ENCODE measurements at regions not wholly inside any gene's neighbourhood (a gene's known extent, or its start where the extent isn't known, plus 50 kb on each side); places are given as distances from the start of the nearest gene placed in this dataset.

DNA sequence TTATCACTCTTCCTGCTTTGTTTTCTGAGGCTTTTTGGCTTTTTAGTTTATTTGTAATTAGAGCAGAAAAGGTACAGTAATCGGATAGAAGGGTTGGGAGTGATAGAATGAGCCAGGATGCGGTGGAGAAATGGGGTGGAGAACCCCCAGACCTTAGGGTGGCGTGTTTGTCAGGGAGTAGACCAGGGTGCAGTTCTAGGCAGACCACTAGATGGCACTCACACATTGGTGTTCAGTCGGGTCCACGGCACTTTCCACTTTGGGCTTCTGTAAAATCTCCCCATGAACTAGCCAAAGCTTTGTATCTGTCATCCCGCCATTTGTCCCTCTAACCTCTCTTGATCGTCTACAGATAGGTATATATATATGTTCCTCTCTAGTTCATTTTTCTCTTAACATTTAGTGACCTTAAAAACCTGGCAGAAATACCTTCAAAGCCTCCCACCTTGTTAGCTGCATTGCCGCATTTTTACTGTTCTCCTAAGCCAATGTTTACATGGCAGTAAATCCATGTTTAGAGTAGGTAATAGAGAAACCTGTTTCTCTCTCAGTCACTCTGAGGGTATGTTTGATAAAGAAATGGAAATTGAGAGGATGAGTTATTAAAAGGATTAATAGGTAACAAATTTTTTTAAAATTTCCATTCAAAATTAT lies 154.9 kb downstream of the TM9SF2 start:
- Histone ChIP-seq H3K36me3 (ENCODE audit: control insufficient read depth, insufficient read depth, low read length, severe bottlenecking) (no peaks in the 10 kb centered on the region), H3K4me3 (ENCODE audit: low read length) (no peak overlapping the region)

DNA sequence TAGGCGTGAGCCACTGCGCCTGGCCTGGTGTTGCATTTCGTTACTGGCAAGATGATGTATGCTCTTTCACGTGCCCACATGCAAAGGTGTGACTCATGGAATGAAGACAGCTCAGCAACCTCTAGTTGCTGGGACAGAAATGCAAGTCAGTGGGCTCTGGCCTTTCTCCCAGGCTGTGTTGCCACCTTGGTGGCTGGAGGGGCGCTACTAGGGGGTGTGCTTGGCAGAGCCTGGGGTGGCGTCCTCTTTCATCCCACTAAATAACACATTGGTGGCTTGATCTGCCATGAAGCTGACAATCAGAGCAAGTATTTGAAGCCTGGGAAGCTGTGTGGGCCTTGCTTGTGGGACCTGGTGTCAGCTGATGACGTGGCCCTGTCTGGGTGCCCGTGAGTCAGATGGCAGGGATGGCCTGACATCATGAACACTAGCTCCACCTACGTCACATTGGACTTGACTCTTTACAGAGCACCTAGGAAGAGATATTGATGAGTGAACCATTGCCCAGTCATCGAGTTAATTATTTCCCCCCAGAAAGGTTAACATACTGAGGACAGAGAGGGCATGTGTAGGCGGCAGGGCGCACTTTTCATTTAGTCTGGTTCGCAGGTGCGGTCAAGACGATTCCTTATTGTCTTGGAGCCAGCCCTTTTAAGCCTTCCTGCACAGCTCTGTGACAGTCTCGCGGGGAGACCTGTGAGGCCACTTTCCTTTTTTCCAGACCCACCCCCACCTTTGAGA lies 154.2 kb downstream of the TM9SF2 start:
- no peak overlapping the region for H3K9ac ChIP-seq (ENCODE audit: low read length)
- H3K4me3 ChIP-seq (ENCODE audit: low read length): no peak overlapping the region
- H3K27me3 ChIP-seq (replicated peaks; ENCODE audit: control insufficient read depth, insufficient read depth, low read length): no peaks in the 10 kb centered on the region
- no peaks in the 10 kb centered on the region for H3K9me3 ChIP-seq (ENCODE audit: control insufficient read depth, low read length)
- no peaks in the 10 kb centered on the region for H3K36me3 ChIP-seq (ENCODE audit: control insufficient read depth, insufficient read depth, low read length, severe bottlenecking)
- H3K4me1 ChIP-seq (ENCODE audit: control insufficient read depth, insufficient read depth, low read length): peaks cover 3% of the 10 kb centered on the region
- DNase-seq (ENCODE audit: low read depth): no peak

More for the DNA sequence above, 154.9 kb downstream of the TM9SF2 start:
- Histone ChIP-seq H3K9me3 (ENCODE audit: control insufficient read depth, low read length) (no peaks in the 10 kb centered on the region), H3K4me1 (ENCODE audit: control insufficient read depth, insufficient read depth, low read length) (peaks cover 3% of the 10 kb centered on the region), H3K27me3 (replicated peaks; ENCODE audit: control insufficient read depth, insufficient read depth, low read length) (no peaks in the 10 kb centered on the region), H3K9ac (ENCODE audit: low read length) (no peak overlapping the region)
- peak; percentile 90 for DNase-seq (ENCODE audit: low read depth)

DNA sequence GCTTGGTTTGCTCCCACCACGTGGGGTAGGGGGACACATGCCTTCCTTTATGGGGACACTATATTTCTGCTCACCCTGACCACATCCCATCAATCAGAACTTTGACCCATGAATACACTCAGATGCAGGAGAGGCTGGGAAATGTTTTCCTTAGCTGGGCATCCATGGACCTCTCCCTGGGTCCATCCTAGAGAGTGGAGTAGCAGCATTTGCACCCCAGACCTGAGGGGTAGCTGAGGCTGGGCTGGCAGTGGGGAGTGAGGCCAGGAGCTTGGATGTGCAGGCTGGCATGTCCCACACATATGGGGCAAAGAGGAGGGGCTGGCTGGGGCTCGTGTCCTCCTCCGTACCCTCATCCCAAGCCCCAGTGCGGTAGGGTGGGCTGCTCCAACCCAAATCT lies 152.8 kb downstream of the TM9SF2 start:
- Histone ChIP-seq H3K4me1 (ENCODE audit: control insufficient read depth, insufficient read depth, low read length) (peaks cover 3% of the 10 kb centered on the region), H3K27me3 (replicated peaks; ENCODE audit: control insufficient read depth, insufficient read depth, low read length) (no peaks in the 10 kb centered on the region), H3K4me3 (ENCODE audit: low read length) (no peak overlapping the region), H3K9ac (ENCODE audit: low read length) (no peak overlapping the region), H3K9me3 (ENCODE audit: control insufficient read depth, low read length) (no peaks in the 10 kb centered on the region), H3K36me3 (ENCODE audit: control insufficient read depth, insufficient read depth, low read length, severe bottlenecking) (no peaks in the 10 kb centered on the region)
- no peak for DNase-seq (ENCODE audit: low read depth)

DNA sequence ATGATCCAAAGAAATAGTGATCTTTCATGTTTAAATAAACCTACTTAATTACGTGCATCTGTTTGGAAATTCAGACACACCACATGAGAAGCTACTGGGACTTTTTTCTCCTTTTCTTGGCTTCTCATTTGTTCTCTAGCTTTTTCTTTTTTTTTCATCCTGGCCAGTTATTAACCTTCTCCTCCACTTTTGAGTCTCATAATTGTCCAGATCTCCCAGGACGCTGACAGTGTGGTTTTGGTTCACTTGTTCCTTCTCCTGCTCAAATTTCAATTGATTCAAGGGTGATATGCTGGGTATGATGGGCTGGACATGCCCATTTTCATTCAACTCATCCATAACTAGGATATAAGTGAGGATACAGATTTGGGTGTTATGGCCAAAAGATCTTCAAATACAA lies 152.3 kb downstream of the TM9SF2 start:
- H3K36me3 ChIP-seq (ENCODE audit: control insufficient read depth, insufficient read depth, low read length, severe bottlenecking): no peaks in the 10 kb centered on the region
- no peaks in the 10 kb centered on the region for H3K27me3 ChIP-seq (replicated peaks; ENCODE audit: control insufficient read depth, insufficient read depth, low read length)
- no peak overlapping the region for H3K4me3 ChIP-seq (ENCODE audit: low read length)
- no peak overlapping the region for H3K9ac ChIP-seq (ENCODE audit: low read length)
- DNase-seq (ENCODE audit: low read depth): no peak
- H3K4me1 ChIP-seq (ENCODE audit: control insufficient read depth, insufficient read depth, low read length): no peaks in the 10 kb centered on the region
- H3K9me3 ChIP-seq (ENCODE audit: control insufficient read depth, low read length): no peaks in the 10 kb centered on the region

DNA sequence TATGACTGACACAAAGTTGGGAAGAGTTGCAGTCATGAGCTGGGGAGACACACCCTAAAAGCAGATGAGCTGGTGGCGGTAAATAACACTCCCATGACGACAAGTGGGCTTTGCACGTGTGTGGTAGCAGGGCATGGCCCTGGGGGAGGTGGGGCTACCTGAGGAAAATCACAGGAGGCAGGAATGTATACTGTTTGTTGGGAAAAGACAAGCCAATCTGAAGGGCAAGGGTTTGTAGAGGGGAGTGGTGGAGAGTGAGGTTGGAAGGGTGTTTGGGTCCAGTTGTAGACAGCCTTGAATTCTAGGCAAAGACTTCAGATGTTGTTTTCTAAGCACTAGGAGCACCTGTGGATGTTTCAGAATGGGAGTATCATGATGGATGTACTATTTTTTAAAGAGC lies 151.6 kb downstream of the TM9SF2 start:
- Histone ChIP-seq H3K36me3 (ENCODE audit: control insufficient read depth, insufficient read depth, low read length, severe bottlenecking) (no peaks in the 10 kb centered on the region), H3K4me3 (ENCODE audit: low read length) (no peak overlapping the region), H3K4me1 (ENCODE audit: control insufficient read depth, insufficient read depth, low read length) (no peaks in the 10 kb centered on the region), H3K9me3 (ENCODE audit: control insufficient read depth, low read length) (no peaks in the 10 kb centered on the region), H3K27me3 (replicated peaks; ENCODE audit: control insufficient read depth, insufficient read depth, low read length) (no peaks in the 10 kb centered on the region), H3K9ac (ENCODE audit: low read length) (no peak overlapping the region)
- DNase-seq (ENCODE audit: low read depth): no peak

DNA sequence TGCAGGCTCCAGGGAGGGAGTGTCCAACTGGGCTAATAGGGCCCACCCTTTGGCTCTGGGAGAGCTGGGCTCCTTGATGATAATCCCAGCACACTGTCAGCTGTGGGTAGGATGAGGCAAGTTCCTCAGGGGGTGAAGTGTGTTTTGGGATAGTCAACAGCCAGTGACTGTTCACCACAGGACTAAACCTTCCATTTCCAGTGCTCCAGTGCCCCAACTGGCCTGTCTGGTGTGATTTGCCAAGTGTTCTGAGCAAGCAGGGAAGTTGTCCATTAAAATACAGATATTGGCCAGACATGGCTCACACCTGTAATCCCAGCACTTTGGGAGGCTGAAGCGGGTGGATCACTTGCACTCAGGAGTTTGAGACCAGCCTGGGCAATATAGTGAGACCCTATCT lies 150.9 kb downstream of the TM9SF2 start:
- H3K4me3 ChIP-seq (ENCODE audit: low read length): no peak overlapping the region
- no peaks in the 10 kb centered on the region for H3K9me3 ChIP-seq (ENCODE audit: control insufficient read depth, low read length)
- no peaks in the 10 kb centered on the region for H3K4me1 ChIP-seq (ENCODE audit: control insufficient read depth, insufficient read depth, low read length)
- H3K36me3 ChIP-seq (ENCODE audit: control insufficient read depth, insufficient read depth, low read length, severe bottlenecking): no peaks in the 10 kb centered on the region
- H3K27me3 ChIP-seq (replicated peaks; ENCODE audit: control insufficient read depth, insufficient read depth, low read length): no peaks in the 10 kb centered on the region
- no peak for DNase-seq (ENCODE audit: low read depth)
- H3K9ac ChIP-seq (ENCODE audit: low read length): no peak overlapping the region

DNA sequence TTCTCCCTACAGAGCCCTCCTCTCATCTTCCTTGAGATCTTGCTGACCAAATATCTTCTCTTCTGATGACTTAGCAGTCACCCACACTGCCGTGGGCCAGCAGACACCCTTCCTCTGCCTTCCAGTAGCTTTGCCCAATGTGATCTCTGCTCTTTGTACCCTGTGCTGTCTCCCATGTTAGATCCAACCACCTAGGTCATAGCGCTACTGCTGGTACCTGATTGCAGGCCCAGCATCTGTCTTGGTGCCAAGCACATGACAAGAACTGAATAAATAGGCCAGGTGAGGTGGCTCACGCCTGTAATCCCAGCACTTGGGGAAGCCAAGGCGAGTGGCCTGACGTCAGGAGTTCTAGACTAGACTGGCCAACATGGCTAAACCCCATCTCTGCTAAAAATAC lies 149.7 kb downstream of the TM9SF2 start:
- H3K36me3 ChIP-seq (ENCODE audit: control insufficient read depth, insufficient read depth, low read length, severe bottlenecking): no peaks in the 10 kb centered on the region
- no peak overlapping the region for H3K9ac ChIP-seq (ENCODE audit: low read length)
- DNase-seq (ENCODE audit: low read depth): no peak

DNA sequence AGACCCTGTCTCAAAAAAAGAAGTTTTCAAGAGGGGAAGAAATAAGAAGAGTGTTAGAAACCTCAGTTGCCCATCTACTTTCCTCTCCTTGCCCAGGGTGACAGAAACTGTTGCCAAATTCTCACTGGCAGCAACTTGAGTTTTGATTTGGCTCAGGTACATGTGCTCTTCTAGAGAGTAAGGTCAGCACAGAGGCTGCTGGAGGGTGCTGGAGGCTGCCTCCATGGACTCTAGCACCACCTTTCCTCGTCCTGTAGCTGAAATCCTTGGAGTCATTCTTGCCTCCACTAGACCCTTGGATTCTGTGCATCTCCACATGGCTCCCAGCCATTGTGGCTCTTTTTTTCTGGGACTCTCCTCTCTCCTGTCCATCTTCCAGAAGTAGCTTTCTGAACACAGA lies 149.1 kb downstream of the TM9SF2 start:
- Histone ChIP-seq H3K27me3 (replicated peaks; ENCODE audit: control insufficient read depth, insufficient read depth, low read length) (no peaks in the 10 kb centered on the region), H3K4me1 (ENCODE audit: control insufficient read depth, insufficient read depth, low read length) (no peaks in the 10 kb centered on the region), H3K4me3 (ENCODE audit: low read length) (no peak overlapping the region), H3K9me3 (ENCODE audit: control insufficient read depth, low read length) (no peaks in the 10 kb centered on the region), H3K9ac (ENCODE audit: low read length) (no peak overlapping the region), H3K36me3 (ENCODE audit: control insufficient read depth, insufficient read depth, low read length, severe bottlenecking) (no peaks in the 10 kb centered on the region)
- no peak for DNase-seq (ENCODE audit: low read depth)

More for the DNA sequence above, 149.7 kb downstream of the TM9SF2 start:
- no peaks in the 10 kb centered on the region for H3K27me3 ChIP-seq (replicated peaks; ENCODE audit: control insufficient read depth, insufficient read depth, low read length)
- H3K4me1 ChIP-seq (ENCODE audit: control insufficient read depth, insufficient read depth, low read length): no peaks in the 10 kb centered on the region
- H3K9me3 ChIP-seq (ENCODE audit: control insufficient read depth, low read length): no peaks in the 10 kb centered on the region
- H3K4me3 ChIP-seq (ENCODE audit: low read length): no peak overlapping the region

DNA sequence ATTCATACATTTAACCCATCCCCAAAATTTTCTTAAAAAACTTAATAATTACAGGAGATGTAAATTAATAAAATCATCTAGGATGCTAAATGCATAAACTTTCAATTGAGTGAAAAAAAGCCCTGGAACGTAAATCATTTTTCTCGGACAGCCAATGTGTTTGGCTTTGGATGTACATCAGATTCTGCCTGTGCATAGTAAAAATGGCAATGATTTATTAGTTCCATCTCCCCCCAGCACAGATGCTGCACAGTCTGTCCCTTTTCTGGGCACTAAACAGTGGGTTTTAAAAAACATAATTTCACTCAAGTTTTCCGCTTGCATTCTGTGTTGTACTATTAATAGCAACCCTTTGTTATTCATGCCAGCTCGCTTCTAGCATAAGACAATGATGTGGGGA lies 147.7 kb downstream of the TM9SF2 start:
- DNase-seq (ENCODE audit: low read depth): no peak
- Histone ChIP-seq H3K36me3 (ENCODE audit: control insufficient read depth, insufficient read depth, low read length, severe bottlenecking) (no peaks in the 10 kb centered on the region), H3K4me1 (ENCODE audit: control insufficient read depth, insufficient read depth, low read length) (no peaks in the 10 kb centered on the region), H3K27me3 (replicated peaks; ENCODE audit: control insufficient read depth, insufficient read depth, low read length) (no peaks in the 10 kb centered on the region), H3K4me3 (ENCODE audit: low read length) (no peak overlapping the region), H3K9me3 (ENCODE audit: control insufficient read depth, low read length) (no peaks in the 10 kb centered on the region), H3K9ac (ENCODE audit: low read length) (no peak overlapping the region)

DNA sequence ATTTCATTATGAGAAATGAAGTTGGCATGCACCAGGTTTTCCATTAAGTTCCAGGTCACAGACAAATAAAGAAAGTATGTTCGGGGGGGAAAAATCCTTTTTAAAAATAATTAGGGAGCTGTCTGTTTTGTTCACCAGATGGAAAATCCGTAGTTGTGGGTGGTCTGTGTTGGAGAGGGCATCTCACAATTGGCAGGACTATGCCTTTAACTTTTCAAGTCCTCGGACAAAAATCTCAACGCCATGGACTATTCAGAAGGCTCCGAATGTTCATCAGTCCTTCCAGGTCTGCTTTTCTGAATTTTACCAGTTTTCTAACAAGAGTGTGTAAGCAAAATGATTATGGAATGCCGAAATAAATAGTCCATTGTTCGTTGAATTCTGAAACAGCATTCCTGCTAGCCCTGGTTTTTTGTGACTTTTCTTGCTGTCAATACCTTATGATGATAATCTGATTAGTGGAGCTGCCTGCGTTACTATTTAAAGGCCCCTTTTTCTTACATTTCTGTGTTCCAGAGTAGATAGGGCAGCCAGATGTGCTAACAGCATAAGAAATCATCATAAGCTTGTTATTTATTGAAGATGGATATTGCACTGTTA lies 146.9 kb downstream of the TM9SF2 start:
- no peaks in the 10 kb centered on the region for H3K9me3 ChIP-seq (ENCODE audit: control insufficient read depth, low read length)
- no peak for DNase-seq (ENCODE audit: low read depth)
- H3K27me3 ChIP-seq (replicated peaks; ENCODE audit: control insufficient read depth, insufficient read depth, low read length): no peaks in the 10 kb centered on the region
- H3K36me3 ChIP-seq (ENCODE audit: control insufficient read depth, insufficient read depth, low read length, severe bottlenecking): no peaks in the 10 kb centered on the region
- H3K9ac ChIP-seq (ENCODE audit: low read length): no peak overlapping the region
- no peaks in the 10 kb centered on the region for H3K4me1 ChIP-seq (ENCODE audit: control insufficient read depth, insufficient read depth, low read length)
- no peak overlapping the region for H3K4me3 ChIP-seq (ENCODE audit: low read length)

DNA sequence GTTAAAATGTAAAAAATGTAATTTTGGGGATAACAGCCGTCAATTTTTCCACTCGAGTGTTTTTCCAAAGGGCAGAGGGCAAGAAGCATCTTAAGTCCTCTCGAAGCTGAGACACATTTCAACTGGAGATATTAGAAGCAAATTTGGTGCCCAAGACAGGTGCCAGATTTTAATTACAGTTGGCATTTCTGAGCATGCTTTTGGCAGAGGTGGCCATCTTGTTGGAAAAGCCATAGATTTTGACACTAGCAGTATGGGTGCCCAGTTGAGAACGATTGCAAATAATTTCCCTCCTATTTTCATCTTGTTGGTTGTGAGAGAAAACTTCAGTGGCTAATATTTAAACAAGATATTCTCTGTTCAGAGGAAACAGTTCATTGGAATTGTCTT lies 146.3 kb downstream of the TM9SF2 start:
- no peaks in the 10 kb centered on the region for H3K27me3 ChIP-seq (replicated peaks; ENCODE audit: control insufficient read depth, insufficient read depth, low read length)
- H3K36me3 ChIP-seq (ENCODE audit: control insufficient read depth, insufficient read depth, low read length, severe bottlenecking): no peaks in the 10 kb centered on the region

More for the DNA sequence above, 146.3 kb downstream of the TM9SF2 start:
- Histone ChIP-seq H3K9me3 (ENCODE audit: control insufficient read depth, low read length) (no peaks in the 10 kb centered on the region), H3K4me3 (ENCODE audit: low read length) (no peak overlapping the region), H3K4me1 (ENCODE audit: control insufficient read depth, insufficient read depth, low read length) (no peaks in the 10 kb centered on the region), H3K9ac (ENCODE audit: low read length) (no peak overlapping the region)
- no peak for DNase-seq (ENCODE audit: low read depth)

Data from adipocyte (in vitro differentiated cells).